K562 (cell line): ENCODE measurements at regions not wholly inside any gene's neighbourhood (a gene's known extent, or its start where the extent isn't known, plus 50 kb on each side); places are given as distances from the start of the nearest gene placed in this dataset.

ENCODE experiments used
- ATAC-seq: fragments of 200-7000 bp; cut with Tn5 transposase; 3 replicates; pipeline ENCODE4 v1.9.1; 2020; ENCODE audit warnings: moderate library complexity
- BruUV-seq: library from RNA; stranded (reverse); fragments of 400-500 nt; replicated peaks from 2 replicates; lab custom pipeline; 2021; lab: Mats Ljungman, UMichigan
- CTCF ChIA-PET: fragments of 300-600 bp; formaldehyde crosslinking; extraction: SDS; loops from one replicate; lab custom pipeline; 2021; ENCODE audit warnings: low intra/inter-chr PET ratio; lab: Yijun Ruan, JAX
- POLR2A ChIA-PET: fragments of 300-600, 350-650 bp; sonication (Branson Sonifier 250); formaldehyde crosslinking; extraction: SDS; loops from one replicate; lab custom pipeline; 2021; ENCODE audit warnings: antibody characterized with exemption, inconsistent platforms; lab: Yijun Ruan, JAX
- DNase-seq, 4 experiments: peaks; one replicate each; pipeline versions ENCODE4 v3.0.0 to v3.0.0-alpha.2; 2011 to 2018; ENCODE audit warnings: low spot score in 3 of 4, mixed read lengths in 3 of 4; ENCODE audit errors: extremely low read depth in 1 of 4
- FAIRE-seq: peaks from 2 replicates; lab custom pipeline; 2011; peaks lifted over from hg19 to GRCh38; lab: Jason Lieb, UNC
- H2AFZ ChIP-seq: 2 replicates; pipeline ENCODE4 v1.6.0; 2011; ENCODE audit warnings: low read depth, low read length, control low read depth, inconsistent platforms
- H3K27ac ChIP-seq: fragments of 200-600 bp; 3 replicates; pipeline ENCODE4 v1.8.0; 2011; ENCODE audit warnings: low read depth, mild to moderate bottlenecking, control low read depth, inconsistent platforms, low read length, moderate library complexity, mixed read lengths; ENCODE audit errors: extremely low read depth
- H3K27me3 ChIP-seq, 2 experiments: fragments of 300-600 bp in 1 of 2; 2 replicates in 1 of 2; 3 replicates in 1 of 2; pipeline versions ENCODE4 v1.6.0 to v1.8.0; 2011; ENCODE audit warnings: inconsistent platforms in 2 of 2, low read length in 2 of 2, mild to moderate bottlenecking in 1 of 2, mixed read lengths in 1 of 2, moderate library complexity in 1 of 2; ENCODE audit not compliant: control insufficient read depth in 2 of 2, insufficient read depth in 2 of 2
- H3K36me3 ChIP-seq: fragments of 300-600 bp; 3 replicates; pipeline ENCODE4 v1.8.0; 2011; ENCODE audit warnings: mild to moderate bottlenecking, low read length, inconsistent platforms; ENCODE audit not compliant: control insufficient read depth, insufficient read depth
- H3K4me1 ChIP-seq, 2 experiments: fragments of 200-600 bp in 1 of 2; replicated peaks in 1 of 2; 2 replicates in 1 of 2; 3 replicates in 1 of 2; pipeline versions ENCODE4 v1.5.1 to v1.8.0; 2011; ENCODE audit warnings: inconsistent platforms in 2 of 2, low read length in 2 of 2, mild to moderate bottlenecking in 1 of 2, mixed read lengths in 1 of 2, moderate library complexity in 1 of 2; ENCODE audit not compliant: control insufficient read depth in 2 of 2, insufficient read depth in 2 of 2
- H3K4me2 ChIP-seq: 2 replicates; pipeline ENCODE4 v1.6.1; 2011; ENCODE audit warnings: low read length, control low read depth, inconsistent platforms, mixed read lengths; ENCODE audit not compliant: insufficient read depth
- H3K4me3 ChIP-seq: fragments of 200-600 bp; sonication (generic), shearing (Covaris generic); 2 replicates; pipeline ENCODE4 v1.5.1; 2016; ENCODE audit warnings: control low read depth, inconsistent platforms
- H3K79me2 ChIP-seq: fragments of 200-600 bp; 3 replicates; pipeline ENCODE4 v1.8.0; 2011; ENCODE audit warnings: low read length, inconsistent platforms; ENCODE audit not compliant: control insufficient read depth, insufficient read depth
- H3K9ac ChIP-seq, 2 experiments: 2 replicates each; pipeline versions ENCODE4 v1.6.0 to v1.6.1; 2011; ENCODE audit warnings: low read depth in 2 of 2, low read length in 2 of 2, control low read depth in 1 of 2, inconsistent platforms in 1 of 2, mild to moderate bottlenecking in 1 of 2, mixed read lengths in 1 of 2; ENCODE audit not compliant: insufficient read depth in 1 of 2
- H3K9me1 ChIP-seq: one replicate; pipeline ENCODE4 v1.6.0; 2011; ENCODE audit warnings: inconsistent platforms, mild to moderate bottlenecking, low read length, moderate library complexity; ENCODE audit not compliant: control insufficient read depth, insufficient read depth
- H3K9me3 ChIP-seq: replicated peaks from 2 replicates; pipeline ENCODE4 v1.5.1; 2011; ENCODE audit warnings: low read depth, low read length, inconsistent platforms; ENCODE audit not compliant: control insufficient read depth, insufficient read depth
- H4K20me1 ChIP-seq: replicated peaks from 2 replicates; pipeline ENCODE4 v1.6.1; 2011; ENCODE audit warnings: low read length, inconsistent platforms, mixed read lengths; ENCODE audit not compliant: control insufficient read depth, insufficient read depth
- ATF1 ChIP-seq, 2 experiments: fragments of 450-650 bp in 1 of 2; IDR thresholded peaks; 2 replicates each; pipeline ENCODE4 v1.6.1; 2016; ENCODE audit warnings: missing compliant biosample characterization in 1 of 2, missing genetic modification characterization in 1 of 2
- CBX3 ChIP-seq, 2 experiments: IDR thresholded peaks; 1 replicate in 1 of 2; 2 replicates in 1 of 2; pipeline ENCODE4 v1.6.1; 2012; ENCODE audit warnings: inconsistent platforms in 2 of 2, low read length in 2 of 2, borderline replicate concordance in 1 of 2, control low read depth in 1 of 2
- ELF2 ChIP-seq: fragments of 250-450 bp; sonication (Bioruptor Pico); IDR thresholded peaks from 2 replicates; pipeline ENCODE4 v1.5.0; 2021; ENCODE audit warnings: mild to moderate bottlenecking
- FOXK1 ChIP-seq: sonication (generic); formaldehyde crosslinking; IDR thresholded peaks from 2 replicates; pipeline ENCODE4 v1.8.0; 2022; ENCODE audit warnings: missing genetic modification reagents, mild to moderate bottlenecking, borderline replicate concordance
- KLF16 ChIP-seq: IDR thresholded peaks from 2 replicates; pipeline ENCODE4 v1.6.1; 2016; ENCODE audit warnings: antibody characterized with exemption
- MAFG ChIP-seq: fragments of 450-650 bp; conservative IDR thresholded peaks from 2 replicates; pipeline ENCODE4 v1.6.1; 2016; ENCODE audit warnings: missing genetic modification characterization, missing compliant biosample characterization
- SMARCB1 ChIP-seq: IDR thresholded peaks from 2 replicates; pipeline ENCODE4 v1.6.1; 2011; ENCODE audit warnings: improper control_type of control experiment, low read depth; ENCODE audit not compliant: insufficient read length
- TCF7 ChIP-seq: sonication (generic); IDR thresholded peaks from 2 replicates; pipeline ENCODE4 v1.6.1; 2016; ENCODE audit warnings: antibody characterized with exemption, borderline replicate concordance
- ZNF239 ChIP-seq: fragments of 250-450 bp; sonication (Bioruptor Pico); IDR thresholded peaks from 2 replicates; pipeline ENCODE4 v1.4.0; 2020; ENCODE audit warnings: mild to moderate bottlenecking
- ZNF316 ChIP-seq: fragments of 450-650 bp; IDR thresholded peaks from 2 replicates; pipeline ENCODE4 v1.6.1; 2016
- WGBS: fragments of 100-300 bp; shearing (Covaris generic); methylation state at CpG from one replicate; pipeline ENCODE4 v1.1.6; 2016; ENCODE audit warnings: low coverage, mixed read lengths; ENCODE audit not compliant: insufficient coverage; ENCODE audit errors: missing lambda C conversion rate; 5-methylcytosine and 5-hydroxymethylcytosine counted together
- in situ Hi-C: fragments of 300-500 bp; cut with MboI; formaldehyde crosslinking; loops from 4 replicates; pipeline ENCODE4 v1.15.0; 2018; ENCODE audit warnings: inconsistent platforms, mixed read lengths
- intact Hi-C: fragments of 100-400 bp; cut with micrococcal nuclease; formaldehyde crosslinking; loops from 2 replicates; pipeline ENCODE4 v1.14.2; 2022
- TF ChIP-seq, protein P1 (sequence below): fragments of 250-450 bp; sonication (Bioruptor Pico); IDR thresholded peaks from 2 replicates; pipeline ENCODE4 v1.6.1; 2021; ENCODE audit warnings: mild to moderate bottlenecking

DNA sequence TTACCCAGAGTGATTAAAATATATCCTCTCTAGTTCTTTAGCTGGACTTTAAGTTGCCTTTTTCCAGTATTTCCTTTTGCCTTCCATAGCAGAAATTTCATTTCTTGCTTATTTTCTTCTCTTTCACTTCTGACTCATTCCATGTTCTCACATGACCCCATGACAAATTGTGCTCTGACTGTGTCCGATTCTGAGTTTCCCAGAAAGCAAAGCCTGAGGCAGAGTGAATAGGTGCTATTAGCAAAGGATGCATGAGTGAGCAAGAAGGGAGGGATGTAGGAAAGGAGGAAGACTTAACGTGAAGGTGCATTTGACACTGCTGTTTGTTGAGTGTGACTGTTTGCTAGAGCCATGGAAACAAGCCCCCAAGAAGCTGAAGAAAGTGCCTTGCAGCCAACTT lies 82.6 kb upstream of the CNTNAP4 start:
- Histone ChIP-seq H3K79me2 (no peaks in the 10 kb centered on the region), H3K27ac (no peak overlapping the region), H3K27me3 (no peaks in the 10 kb centered on the region), H3K9me1 (no peaks in the 10 kb centered on the region), H3K4me3 (no peak overlapping the region), H3K9ac (no peak overlapping the region), H3K9me3 (no peaks in the 10 kb centered on the region), H3K4me2 (no peak overlapping the region), H4K20me1 (no peaks in the 10 kb centered on the region), H3K4me1 (no peaks in the 10 kb centered on the region), H2AFZ (no peak overlapping the region), H3K36me3 (no peaks in the 10 kb centered on the region)
- 0% methylated on average over 2 of the region's 2 CpGs for WGBS
- intact Hi-C loops = no loop called here
- DNase-seq (no peak), FAIRE-seq (no peak), ATAC-seq (no peak)
- in situ Hi-C loops = no loop called here
- POLR2A ChIA-PET = no interaction called here
- BruUV-seq = no TSS peak
- CTCF ChIA-PET = no interaction called here
- no peak for TF ChIP-seq SMARCB1
- TF ChIP-seq ELF2 (CRISPR knock-in tag) = no peak
- no peak for TF ChIP-seq TCF7
- TF ChIP-seq MAFG (tag) = no peak
- TF ChIP-seq ZNF316 = no peak
- no peak for TF ChIP-seq CBX3 (IDR thresholded peaks at IDR 0.05; ENCODE audit: borderline replicate concordance in 1 of 2, low read length in 2 of 2)

DNA sequence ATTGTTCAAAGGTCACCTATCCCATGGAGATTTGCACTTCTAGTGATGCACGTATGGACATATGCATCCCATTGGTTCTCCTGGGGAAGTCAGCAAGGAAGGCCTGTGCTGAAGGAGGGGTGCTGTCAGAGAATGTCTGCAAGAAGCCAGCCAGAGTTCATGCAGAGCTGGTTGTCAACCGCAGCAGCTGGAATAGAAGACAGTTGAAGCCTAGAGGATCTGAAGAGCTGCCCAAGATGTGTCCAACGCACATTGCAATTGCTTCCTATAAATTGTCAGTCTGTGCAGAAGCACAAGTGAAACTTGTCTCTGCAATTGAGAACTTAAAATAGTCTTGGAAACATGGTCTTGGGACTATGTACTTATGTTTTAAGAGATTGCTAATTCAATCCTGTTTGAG lies 82.1 kb upstream of the CNTNAP4 start:
- in situ Hi-C loops (no loop called here), intact Hi-C loops (no loop called here)
- H3K27ac ChIP-seq = no peak overlapping the region
- H3K4me2 ChIP-seq = no peak overlapping the region
- ChIA-PET CTCF (no interaction called here), POLR2A (interaction anchor here (0.6 kb wide), 1 partner anchor 40 kb away, joined by 5 read pairs; no protein-coding TSS in a partner anchor)
- no peak overlapping the region for H3K4me3 ChIP-seq
- no peak for FAIRE-seq
- no peaks in the 10 kb centered on the region for H3K79me2 ChIP-seq
- no peaks in the 10 kb centered on the region for H4K20me1 ChIP-seq
- WGBS = 0% methylated on average over 3 of the region's 3 CpGs
- no peaks in the 10 kb centered on the region for H3K9me1 ChIP-seq
- H3K36me3 ChIP-seq = no peaks in the 10 kb centered on the region
- no TSS peak for BruUV-seq
- no peaks in the 10 kb centered on the region for H3K27me3 ChIP-seq
- H3K9me3 ChIP-seq = no peaks in the 10 kb centered on the region
- ATAC-seq = no peak
- no peaks in the 10 kb centered on the region for H3K4me1 ChIP-seq
- H3K9ac ChIP-seq = no peak overlapping the region
- no peak for DNase-seq
- H2AFZ ChIP-seq = no peak overlapping the region
- TF ChIP-seq, protein P1, sequence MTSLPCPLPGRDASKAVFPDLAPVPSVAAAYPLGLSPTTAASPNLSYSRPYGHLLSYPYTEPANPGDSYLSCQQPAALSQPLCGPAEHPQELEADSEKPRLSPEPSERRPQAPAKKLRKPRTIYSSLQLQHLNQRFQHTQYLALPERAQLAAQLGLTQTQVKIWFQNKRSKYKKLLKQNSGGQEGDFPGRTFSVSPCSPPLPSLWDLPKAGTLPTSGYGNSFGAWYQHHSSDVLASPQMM (CRISPR knock-in tag) = no peak
- TF ChIP-seq ATF1 (CRISPR knock-in tag; IDR thresholded peaks at IDR 0.05) (no peak), ATF1 (tag; IDR thresholded peaks at IDR 0.05) (no peak), ZNF239 (no peak), KLF16 (no peak), FOXK1 (CRISPR knock-in tag) (no peak)
